Glomerular endothelial cell (primary cell): ENCODE measurements at regions not wholly inside any gene's neighbourhood (a gene's known extent, or its start where the extent isn't known, plus 50 kb on each side); places are given as distances from the start of the nearest gene placed in this dataset.

ENCODE experiments used
- DNase-seq: peaks from one replicate; pipeline ENCODE4 v3.0.0-alpha.2; 2011; ENCODE audit warnings: low read depth, low spot score; ENCODE audit errors: extremely low read depth

GRCh38 chr13:50188696-50189095 is 173.5 kb downstream of the KCNRG start:
- DNase-seq: no peak

- DNase-seq: no peak
Measured at GRCh38 chr13:50189450-50189849, 174.2 kb downstream of the KCNRG start.

GRCh38 chr13:50191004-50191403 is 175.8 kb downstream of the KCNRG start:
- DNase-seq: no peak

GRCh38 chr13:50192272-50192813 is 177.1 kb downstream of the KCNRG start:
- no peak for DNase-seq

- no peak for DNase-seq
Measured at GRCh38 chr13:50195045-50195444, 179.8 kb downstream of the KCNRG start.

- no peak for DNase-seq
Measured at GRCh38 chr13:50196118-50196517, 180.9 kb downstream of the KCNRG start.

GRCh38 chr13:50197705-50198104 is 182.5 kb downstream of the KCNRG start:
- DNase-seq: no peak

GRCh38 chr13:50198508-50198907 is 183.3 kb downstream of the KCNRG start:
- no peak for DNase-seq

- DNase-seq: no peak
Measured at GRCh38 chr13:50200569-50200968, 185.3 kb downstream of the KCNRG start.

- DNase-seq: no peak
Measured at GRCh38 chr13:50200988-50201387, 185.7 kb downstream of the KCNRG start.

- DNase-seq: no peak
Measured at GRCh38 chr13:50202485-50202884, 187.2 kb downstream of the KCNRG start.

- DNase-seq: no peak
Measured at GRCh38 chr13:50203256-50203941, 188.2 kb downstream of the KCNRG start.

GRCh38 chr13:50205581-50205980 is 190.3 kb downstream of the KCNRG start:
- DNase-seq: no peak

GRCh38 chr13:50208826-50209335 is 193.6 kb downstream of the KCNRG start:
- DNase-seq: no peak

- DNase-seq: no peak
Measured at GRCh38 chr13:50209631-50210030, 194.4 kb downstream of the KCNRG start.

- no peak for DNase-seq
Measured at GRCh38 chr13:50213526-50213925, 198.3 kb downstream of the KCNRG start.

- no peak for DNase-seq
Measured at GRCh38 chr13:50214514-50214913, 199.3 kb downstream of the KCNRG start.

GRCh38 chr13:50215399-50215798 is 200.2 kb downstream of the KCNRG start:
- DNase-seq: no peak

GRCh38 chr13:50219743-50220142 is 204.5 kb downstream of the KCNRG start:
- DNase-seq: no peak

- DNase-seq: no peak
Measured at GRCh38 chr13:50220938-50221337, 205.7 kb downstream of the KCNRG start.

- no peak for DNase-seq
Measured at GRCh38 chr13:50222569-50223332, 207.5 kb downstream of the KCNRG start.

GRCh38 chr13:50224534-50224933 is 209.3 kb downstream of the KCNRG start:
- DNase-seq: no peak
